ENCODE measurements at regions not wholly inside any gene's neighbourhood (a gene's known extent, or its start where the extent isn't known, plus 50 kb on each side); places are given as distances from the start of the nearest gene placed in this dataset.
"Not testable (repeated sequence)": the region's sequence is repeated elsewhere in the genome, so short reads cannot be mapped to it uniquely, and the experiment has no call there.

DNA sequence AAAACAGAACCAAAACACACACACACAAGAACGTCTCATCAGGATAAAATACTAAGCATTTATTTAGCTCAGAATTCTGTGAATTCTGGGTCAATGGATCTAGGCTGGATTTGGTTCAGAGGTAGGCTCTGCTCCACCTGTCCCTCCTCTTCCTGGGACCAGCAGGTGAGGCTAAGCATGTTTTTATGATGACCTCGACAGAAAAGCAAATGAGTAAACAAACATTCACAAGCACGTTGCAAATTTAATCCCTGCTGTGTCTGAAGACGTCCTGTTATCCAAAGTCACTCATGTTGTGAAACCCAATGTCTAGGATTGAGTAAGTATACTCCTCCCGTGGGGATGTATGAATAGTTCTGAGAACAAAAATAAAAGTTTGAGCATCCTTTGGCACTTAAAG lies 371.4 kb upstream of the TECRL start:
- DNase-seq = no peak
- Mint-ChIP-seq H3K9me3 (no peaks in the 10 kb centered on the region), H3K4me3 (no peak overlapping the region), H3K36me3 (ENCODE audit: low read depth) (no peaks in the 10 kb centered on the region), H3K4me1 (no peaks in the 10 kb centered on the region), H3K27ac (no peak overlapping the region), H3K27me3 (no peaks in the 10 kb centered on the region)
- ATAC-seq = no peak

DNA sequence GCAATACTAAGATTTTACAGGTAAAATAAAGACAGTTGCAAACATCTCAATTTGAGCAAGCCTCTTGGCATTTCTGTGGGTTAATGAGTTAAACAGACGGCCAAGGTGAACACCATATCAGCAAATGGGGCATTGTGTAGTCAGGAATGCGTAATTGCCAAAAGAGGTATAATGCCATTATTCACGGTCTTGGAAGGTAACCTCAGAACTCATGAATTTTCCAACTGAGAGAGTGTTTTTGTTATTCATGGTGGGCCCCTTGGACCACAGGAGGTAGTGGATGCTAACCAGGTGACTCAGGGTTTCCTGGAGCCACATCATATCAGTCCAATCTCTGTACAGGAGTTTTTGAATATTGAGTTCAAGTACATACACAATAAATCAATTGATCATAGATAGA lies 368.0 kb upstream of the TECRL start:
- no peaks in the 10 kb centered on the region for H3K9me3 Mint-ChIP-seq
- no peaks in the 10 kb centered on the region for H3K36me3 Mint-ChIP-seq (ENCODE audit: low read depth)
- ATAC-seq (no peak), DNase-seq (no peak)
- no peaks in the 10 kb centered on the region for H3K4me1 Mint-ChIP-seq
- no peaks in the 10 kb centered on the region for H3K27me3 Mint-ChIP-seq
- no peak overlapping the region for H3K4me3 Mint-ChIP-seq
- no peak overlapping the region for H3K27ac Mint-ChIP-seq

DNA sequence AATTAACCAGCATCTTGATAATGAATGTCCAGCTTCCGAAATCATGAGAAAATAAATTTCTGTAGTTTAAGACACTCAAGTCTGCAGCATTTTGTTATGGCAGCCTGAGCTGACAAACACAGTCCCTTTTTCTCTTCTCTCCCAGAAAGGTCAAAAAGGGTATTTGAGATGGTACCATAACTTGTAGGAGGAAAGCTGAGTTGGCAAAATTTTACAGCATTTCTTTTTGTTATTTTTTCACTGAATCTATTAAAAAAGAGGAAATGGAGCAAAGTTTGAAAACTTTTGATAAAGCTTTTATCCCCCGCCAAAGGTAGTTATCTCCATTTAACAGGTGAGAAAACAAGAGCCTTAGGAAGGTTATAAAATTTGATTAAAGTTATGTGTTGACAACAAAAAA lies 367.6 kb upstream of the TECRL start:
- Mint-ChIP-seq H3K27me3 (no peaks in the 10 kb centered on the region), H3K4me3 (no peak overlapping the region), H3K9me3 (no peaks in the 10 kb centered on the region), H3K4me1 (no peaks in the 10 kb centered on the region), H3K36me3 (ENCODE audit: low read depth) (no peaks in the 10 kb centered on the region), H3K27ac (no peak overlapping the region)
- no peak for DNase-seq
- no peak for ATAC-seq

DNA sequence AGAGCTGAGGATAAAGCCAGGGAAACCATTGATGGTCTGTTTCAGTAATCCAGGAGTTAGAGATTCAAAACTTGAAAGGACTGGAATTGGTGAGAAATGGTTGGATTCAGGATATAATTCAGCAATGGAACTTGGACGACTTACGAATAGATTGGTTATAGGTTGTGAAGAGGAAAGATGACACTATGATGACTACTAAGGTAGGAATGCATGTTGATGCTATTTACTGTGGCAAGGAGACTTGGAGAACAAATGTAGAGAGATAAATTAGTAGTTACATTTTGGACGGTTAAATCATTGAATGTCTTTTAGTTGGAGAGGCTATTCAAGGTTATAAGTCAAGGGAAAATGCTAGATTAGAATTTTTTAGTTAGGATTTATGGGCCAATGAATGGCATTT lies 365.4 kb upstream of the TECRL start:
- Mint-ChIP-seq H3K36me3 (ENCODE audit: low read depth) (no peaks in the 10 kb centered on the region), H3K9me3 (no peaks in the 10 kb centered on the region), H3K27me3 (no peaks in the 10 kb centered on the region), H3K27ac (no peak overlapping the region), H3K4me3 (no peak overlapping the region), H3K4me1 (no peaks in the 10 kb centered on the region)
- DNase-seq (no peak), ATAC-seq (no peak)

DNA sequence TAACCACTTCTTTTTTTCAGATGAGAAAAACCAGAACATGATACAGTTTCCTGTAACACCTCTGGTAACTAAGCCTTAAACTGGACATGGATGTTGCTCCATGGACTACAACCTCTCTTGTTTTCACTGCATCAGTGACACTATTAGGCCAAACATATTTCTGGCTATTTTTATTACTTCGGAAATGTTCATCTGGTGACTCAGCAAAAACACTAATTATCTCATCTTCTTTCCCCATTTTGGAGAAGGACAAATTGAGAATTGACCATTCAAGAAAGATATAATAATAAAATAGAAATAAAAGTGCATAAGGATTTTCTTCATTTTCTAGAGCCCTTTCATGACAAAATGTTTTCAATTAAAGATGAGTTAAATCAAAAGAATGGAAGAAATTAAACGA lies 361.9 kb upstream of the TECRL start:
- no peak overlapping the region for H3K4me3 Mint-ChIP-seq
- no peak overlapping the region for H3K27ac Mint-ChIP-seq

DNA sequence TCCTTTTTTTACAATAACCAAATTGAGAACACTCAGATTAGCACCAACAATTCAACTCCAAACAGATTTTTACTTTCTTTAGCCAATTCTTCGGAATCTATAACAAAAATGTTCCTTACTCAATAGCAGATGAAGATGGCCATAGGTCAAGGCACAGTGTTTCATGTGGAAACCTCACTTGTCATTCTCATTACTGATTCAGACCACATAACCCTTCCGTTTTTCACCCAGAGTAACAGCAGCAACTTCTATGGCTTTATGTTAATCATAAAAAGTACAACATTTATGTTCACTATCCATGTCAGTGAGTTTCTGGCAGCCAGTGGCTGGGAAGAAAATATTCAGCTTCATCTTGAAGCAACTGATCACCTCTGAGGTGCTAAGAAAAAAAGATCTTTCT lies 358.3 kb upstream of the TECRL start:
- Mint-ChIP-seq H3K36me3 (ENCODE audit: low read depth) (no peaks in the 10 kb centered on the region), H3K4me3 (no peak overlapping the region), H3K9me3 (peaks cover 7% of the 10 kb centered on the region), H3K4me1 (no peaks in the 10 kb centered on the region), H3K27ac (no peak overlapping the region), H3K27me3 (no peaks in the 10 kb centered on the region)
- DNase-seq (no peak), ATAC-seq (no peak)

More for the DNA sequence above, 361.9 kb upstream of the TECRL start:
- DNase-seq (no peak), ATAC-seq (no peak)
- Mint-ChIP-seq H3K9me3 (peaks cover 7% of the 10 kb centered on the region), H3K36me3 (ENCODE audit: low read depth) (no peaks in the 10 kb centered on the region), H3K4me1 (no peaks in the 10 kb centered on the region), H3K27me3 (no peaks in the 10 kb centered on the region)

DNA sequence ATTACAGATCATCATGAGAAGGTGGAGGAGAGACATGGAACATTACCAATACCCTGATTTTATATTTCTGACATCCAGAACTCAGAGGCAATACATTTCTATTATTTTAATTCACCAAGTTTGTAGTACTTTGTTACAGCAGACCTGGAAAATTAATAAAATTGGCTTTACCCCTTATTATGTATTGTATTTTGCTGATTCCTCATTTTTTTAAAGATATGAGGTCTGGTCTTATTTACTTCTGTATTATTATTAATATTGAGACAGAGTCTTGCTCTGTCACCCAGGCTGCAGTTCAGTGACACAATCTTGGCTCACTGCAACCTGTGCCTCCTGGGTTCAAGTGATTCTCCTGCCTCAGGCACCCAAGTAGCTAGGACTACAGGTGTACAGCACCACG lies 357.3 kb upstream of the TECRL start:
- Mint-ChIP-seq H3K27me3 (no peaks in the 10 kb centered on the region), H3K27ac (no peak overlapping the region), H3K4me3 (no peak overlapping the region), H3K36me3 (ENCODE audit: low read depth) (no peaks in the 10 kb centered on the region), H3K4me1 (no peaks in the 10 kb centered on the region), H3K9me3 (peaks cover 7% of the 10 kb centered on the region)
- DNase-seq = no peak
- ATAC-seq = no peak

DNA sequence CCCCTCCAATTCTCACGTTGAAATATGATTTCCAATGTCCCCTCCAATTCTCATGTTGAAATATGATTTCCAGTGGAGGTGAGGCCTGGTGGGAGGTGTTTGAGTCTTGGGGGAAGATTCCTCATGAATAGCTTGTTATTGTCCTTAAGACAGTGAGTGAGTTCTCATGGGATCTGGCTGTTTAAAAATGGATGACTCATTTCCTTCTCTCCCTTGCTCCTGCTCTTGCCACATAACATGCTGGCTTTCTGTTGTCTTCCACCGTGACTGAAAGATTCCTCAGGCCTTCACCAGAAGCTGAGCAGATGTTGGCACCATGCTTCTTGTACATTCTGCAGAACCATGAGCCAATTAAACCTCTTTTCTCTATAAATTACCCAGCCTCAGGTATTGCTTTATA lies 346.8 kb upstream of the TECRL start:
- DNase-seq = no peak
- ATAC-seq = no peak
- H3K4me1 Mint-ChIP-seq = no peaks in the 10 kb centered on the region
- H3K27me3 Mint-ChIP-seq = no peaks in the 10 kb centered on the region
- H3K27ac Mint-ChIP-seq = no peak overlapping the region
- no peak overlapping the region for H3K4me3 Mint-ChIP-seq
- H3K9me3 Mint-ChIP-seq = peaks cover 5% of the 10 kb centered on the region
- no peaks in the 10 kb centered on the region for H3K36me3 Mint-ChIP-seq (ENCODE audit: low read depth)

DNA sequence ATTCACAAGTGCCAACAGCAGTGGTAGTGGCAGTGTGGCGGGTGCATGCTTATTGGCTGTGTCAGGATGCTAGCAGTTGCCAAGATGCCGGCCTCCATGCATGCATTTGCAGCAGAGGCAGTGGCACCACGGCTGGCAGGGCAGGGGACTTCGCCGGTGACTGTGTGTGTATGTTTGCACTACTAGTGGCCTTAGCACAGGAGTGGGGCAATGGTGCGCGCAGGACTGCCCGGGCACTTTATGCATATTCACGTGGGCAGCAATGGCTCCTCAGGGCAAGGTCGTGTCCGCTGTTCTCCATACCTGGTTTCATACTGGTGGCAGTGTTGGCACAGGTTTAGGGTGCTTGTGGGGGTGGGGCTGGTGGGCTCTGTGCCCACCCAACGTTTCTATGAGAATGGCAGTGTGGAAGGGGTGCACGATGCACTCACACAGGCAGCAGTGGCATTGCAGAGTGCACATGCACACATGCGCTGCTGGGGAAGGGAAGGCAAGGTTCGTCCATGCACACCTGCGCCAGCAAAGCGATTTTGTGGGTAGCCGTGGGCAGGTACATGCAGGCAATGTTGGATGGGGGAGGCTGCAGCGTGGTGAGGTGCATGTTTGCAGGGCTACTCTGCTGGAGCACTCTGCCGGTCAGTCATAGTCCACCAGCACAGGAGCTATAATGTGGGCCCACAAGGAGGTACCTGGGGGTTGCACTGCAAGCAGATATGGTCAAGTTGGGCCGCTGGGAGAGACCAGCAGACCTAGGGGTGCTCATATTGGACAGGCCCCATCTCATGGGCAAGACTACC lies 338.9 kb upstream of the TECRL start:
- no peak overlapping the region for H3K4me3 Mint-ChIP-seq
- no peak for ATAC-seq
- no peak for DNase-seq
- H3K4me1 Mint-ChIP-seq = no peaks in the 10 kb centered on the region
- no peak overlapping the region for H3K27ac Mint-ChIP-seq
- no peaks in the 10 kb centered on the region for H3K36me3 Mint-ChIP-seq (ENCODE audit: low read depth)
- peaks cover 15% of the 10 kb centered on the region for H3K9me3 Mint-ChIP-seq
- H3K27me3 Mint-ChIP-seq = no peaks in the 10 kb centered on the region

DNA sequence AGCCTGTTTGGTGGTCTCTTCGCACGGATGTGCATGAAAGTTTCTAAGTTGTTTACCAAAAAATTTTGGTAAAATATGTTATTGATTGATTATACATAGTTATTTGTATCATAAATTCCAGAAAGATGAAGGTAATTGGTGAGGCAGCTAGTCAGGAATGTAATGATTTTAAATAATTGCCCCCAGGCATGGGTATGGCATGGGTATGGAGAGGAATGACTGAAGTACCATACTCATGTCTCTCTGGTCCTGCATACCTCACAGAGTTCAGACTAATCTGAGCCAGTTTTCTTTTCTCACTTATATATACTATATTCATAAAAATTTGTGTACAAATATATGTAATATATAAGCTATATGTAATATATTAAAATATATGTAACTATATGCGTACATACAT lies 329.0 kb upstream of the TECRL start:
- Mint-ChIP-seq H3K9me3 (peaks cover 4% of the 10 kb centered on the region), H3K27me3 (no peaks in the 10 kb centered on the region), H3K27ac (no peak overlapping the region), H3K4me3 (no peak overlapping the region), H3K4me1 (no peaks in the 10 kb centered on the region), H3K36me3 (ENCODE audit: low read depth) (no peaks in the 10 kb centered on the region)
- ATAC-seq = no peak
- DNase-seq = no peak

DNA sequence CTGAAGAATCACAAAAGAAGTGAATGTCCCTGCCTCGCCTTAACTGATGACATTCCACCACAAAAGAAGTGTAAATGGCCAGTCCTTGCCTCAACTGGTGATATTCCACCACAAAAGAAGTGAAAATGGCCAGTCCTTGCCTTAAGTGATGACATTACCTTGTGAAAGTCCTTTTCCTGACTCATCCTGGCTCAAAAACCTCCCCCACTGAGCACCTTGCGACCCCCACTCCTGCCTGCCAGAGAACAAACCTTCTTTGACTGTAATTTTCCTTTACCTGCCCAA lies 328.5 kb upstream of the TECRL start:
- H3K4me1 Mint-ChIP-seq; ATAC-seq; H3K4me3 Mint-ChIP-seq; H3K36me3 Mint-ChIP-seq (ENCODE audit: low read depth); H3K27ac Mint-ChIP-seq; H3K27me3 Mint-ChIP-seq; DNase-seq; H3K9me3 Mint-ChIP-seq: not testable (repeated sequence)

DNA sequence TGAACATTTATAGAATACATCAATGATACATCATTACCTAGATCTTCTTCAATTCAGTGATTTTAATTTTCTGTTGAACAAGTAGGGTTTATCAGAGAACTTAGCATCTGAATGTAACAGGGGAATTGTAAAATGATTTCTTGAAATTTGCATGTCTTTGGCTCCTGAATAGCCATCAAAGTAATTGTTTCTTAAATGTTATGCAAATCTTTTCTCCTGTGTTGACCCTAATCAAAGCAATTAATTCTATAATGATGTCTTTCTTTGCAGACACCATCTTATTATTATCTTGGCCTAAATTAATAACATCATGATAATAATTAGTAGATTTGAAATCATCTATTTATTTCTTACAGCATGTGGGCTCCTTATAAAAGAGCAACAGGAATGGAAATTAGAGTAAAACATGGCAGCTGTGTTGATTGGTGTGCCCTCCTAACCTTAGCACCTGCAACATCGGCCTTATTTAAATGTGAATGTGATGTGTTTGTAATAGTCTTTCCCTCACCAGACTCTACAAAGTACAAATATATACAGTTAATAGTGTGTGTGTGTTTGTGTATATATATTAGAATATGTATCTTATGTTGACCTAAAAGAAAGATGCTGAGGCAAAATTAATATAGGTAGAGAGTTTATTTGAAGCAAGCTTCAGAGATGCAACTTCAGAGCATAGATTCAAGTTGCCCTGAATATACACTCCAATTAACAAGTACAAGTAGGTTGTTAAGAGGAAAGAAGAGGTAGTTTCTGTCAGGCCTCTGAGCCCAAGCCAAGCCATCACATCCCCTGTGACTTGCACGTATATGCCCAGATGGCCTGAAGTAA lies 328.0 kb upstream of the TECRL start:
- no peak for DNase-seq
- no peak overlapping the region for H3K27ac Mint-ChIP-seq
- H3K4me3 Mint-ChIP-seq = no peak overlapping the region
- H3K4me1 Mint-ChIP-seq = no peaks in the 10 kb centered on the region
- no peak for ATAC-seq
- H3K27me3 Mint-ChIP-seq = no peaks in the 10 kb centered on the region
- H3K36me3 Mint-ChIP-seq (ENCODE audit: low read depth) = no peaks in the 10 kb centered on the region
- H3K9me3 Mint-ChIP-seq = peaks cover 4% of the 10 kb centered on the region

DNA sequence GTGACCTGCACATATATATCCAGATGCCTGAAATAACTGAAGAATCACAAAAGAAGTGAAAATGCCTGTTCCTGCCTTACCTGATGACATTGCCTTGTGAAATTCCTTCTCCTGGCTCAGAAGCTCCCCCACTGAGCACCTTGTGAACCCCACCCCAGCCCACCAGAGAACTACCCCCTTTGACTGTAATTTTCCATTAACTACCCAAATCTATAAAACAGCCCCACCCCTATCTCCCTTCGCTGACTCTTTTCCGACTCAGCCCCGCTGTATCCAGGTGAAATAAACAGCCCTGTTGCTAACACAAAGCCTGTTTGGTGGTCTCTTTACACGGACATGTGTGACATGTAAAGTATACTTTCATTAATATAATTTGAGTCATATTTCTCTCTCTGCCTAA lies 320.3 kb upstream of the TECRL start:
- DNase-seq = no peak
- Mint-ChIP-seq H3K27ac (no peak overlapping the region), H3K4me1 (no peaks in the 10 kb centered on the region), H3K36me3 (ENCODE audit: low read depth) (no peaks in the 10 kb centered on the region), H3K9me3 (peaks cover 6% of the 10 kb centered on the region), H3K4me3 (no peak overlapping the region), H3K27me3 (no peaks in the 10 kb centered on the region)
- no peak for ATAC-seq

DNA sequence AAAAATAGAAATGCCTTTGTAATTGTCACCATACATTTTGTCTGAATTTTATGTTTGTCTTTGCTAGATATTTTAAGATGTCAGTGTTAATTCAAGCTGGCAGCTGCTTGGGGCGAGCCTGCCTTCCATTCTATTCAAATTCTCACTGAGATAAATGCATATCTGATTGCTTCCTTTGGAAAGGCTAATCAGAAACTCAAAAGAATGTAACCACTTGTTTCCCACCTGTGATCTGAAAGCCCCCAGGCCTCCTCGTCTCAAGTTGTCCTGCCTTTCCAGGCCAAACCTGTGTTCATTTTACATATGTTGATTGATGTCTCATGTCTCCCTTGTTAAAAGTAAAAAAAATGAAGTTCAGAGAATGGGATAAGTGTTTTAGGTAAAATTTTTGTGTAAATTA lies 318.7 kb upstream of the TECRL start:
- Mint-ChIP-seq H3K4me3 (no peak overlapping the region), H3K4me1 (no peaks in the 10 kb centered on the region), H3K27ac (no peak overlapping the region), H3K36me3 (ENCODE audit: low read depth) (no peaks in the 10 kb centered on the region), H3K9me3 (peaks cover 6% of the 10 kb centered on the region), H3K27me3 (no peaks in the 10 kb centered on the region)
- ATAC-seq (no peak), DNase-seq (no peak)

DNA sequence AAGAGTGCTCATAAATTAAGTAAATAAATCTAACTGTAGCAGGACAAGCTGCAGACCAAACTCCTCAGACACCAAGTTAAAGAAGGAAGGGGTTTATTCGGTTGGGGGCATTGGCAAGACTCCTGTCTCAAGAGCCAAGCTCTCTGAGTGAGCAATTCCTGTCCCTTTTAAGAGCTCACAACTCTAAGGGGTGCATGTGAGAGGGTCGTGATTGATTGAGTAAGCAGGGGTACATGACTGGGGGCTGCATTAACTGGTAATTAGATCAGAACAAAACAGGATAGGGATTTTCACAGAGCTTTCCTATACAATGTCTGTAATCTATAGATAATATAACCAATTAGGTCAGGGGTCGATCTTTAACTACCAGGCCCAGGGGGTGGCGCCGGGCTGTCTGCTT lies 318.1 kb upstream of the TECRL start:
- not testable (repeated sequence) for H3K4me1 Mint-ChIP-seq; H3K27ac Mint-ChIP-seq; ATAC-seq; H3K4me3 Mint-ChIP-seq; H3K9me3 Mint-ChIP-seq; H3K27me3 Mint-ChIP-seq; DNase-seq; H3K36me3 Mint-ChIP-seq (ENCODE audit: low read depth)

Data from activated naive CD8-positive, alpha-beta T cell treated with anti-CD3 and anti-CD28 coated beads, Interleukin-2, amount 50 U/mL, for 24 hours (primary cell).